Neural progenitor cell (in vitro differentiated cells): ENCODE measurements at regions not wholly inside any gene's neighbourhood (a gene's known extent, or its start where the extent isn't known, plus 50 kb on each side); places are given as distances from the start of the nearest gene placed in this dataset.

Source experiments
- EZH2 ChIP-seq: fragments of 200-600 bp; sonication (generic); IDR thresholded peaks from 2 replicates; pipeline ENCODE4 v1.6.1; 2017; ENCODE audit warnings: antibody characterized with exemption, mild to moderate bottlenecking, moderate library complexity
- EZH2phosphoT487 ChIP-seq: fragments of 200-600 bp; sonication (generic); IDR thresholded peaks from 2 replicates; pipeline ENCODE4 v1.6.1; 2017; ENCODE audit warnings: antibody characterized with exemption
- TF ChIP-seq, protein P1 (sequence below): fragments of 200-600 bp; sonication (generic); IDR thresholded peaks from 2 replicates; pipeline ENCODE4 v1.5.1; 2017; ENCODE audit warnings: antibody characterized with exemption, mild to moderate bottlenecking

DNA sequence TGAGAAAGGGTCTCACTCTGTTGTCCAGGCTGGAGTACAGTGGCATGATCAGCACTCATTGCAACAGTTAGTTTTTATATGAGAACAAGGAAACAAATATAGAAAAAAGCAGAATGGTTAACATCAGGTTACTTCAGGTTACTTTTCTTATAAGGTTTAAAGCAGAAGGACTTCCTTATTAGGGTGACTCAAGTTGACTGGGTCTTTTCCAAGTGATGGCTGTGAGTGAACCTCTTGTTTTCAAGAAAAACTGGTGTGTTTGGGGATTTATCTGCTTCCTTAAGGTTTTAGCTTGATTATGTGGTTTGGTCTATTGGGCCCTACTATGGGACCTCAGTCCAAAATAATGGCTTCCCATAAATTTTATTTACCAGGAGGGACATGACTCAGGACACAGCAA lies 99.2 kb downstream of the ARRDC3 start:
- TF ChIP-seq, protein P1, sequence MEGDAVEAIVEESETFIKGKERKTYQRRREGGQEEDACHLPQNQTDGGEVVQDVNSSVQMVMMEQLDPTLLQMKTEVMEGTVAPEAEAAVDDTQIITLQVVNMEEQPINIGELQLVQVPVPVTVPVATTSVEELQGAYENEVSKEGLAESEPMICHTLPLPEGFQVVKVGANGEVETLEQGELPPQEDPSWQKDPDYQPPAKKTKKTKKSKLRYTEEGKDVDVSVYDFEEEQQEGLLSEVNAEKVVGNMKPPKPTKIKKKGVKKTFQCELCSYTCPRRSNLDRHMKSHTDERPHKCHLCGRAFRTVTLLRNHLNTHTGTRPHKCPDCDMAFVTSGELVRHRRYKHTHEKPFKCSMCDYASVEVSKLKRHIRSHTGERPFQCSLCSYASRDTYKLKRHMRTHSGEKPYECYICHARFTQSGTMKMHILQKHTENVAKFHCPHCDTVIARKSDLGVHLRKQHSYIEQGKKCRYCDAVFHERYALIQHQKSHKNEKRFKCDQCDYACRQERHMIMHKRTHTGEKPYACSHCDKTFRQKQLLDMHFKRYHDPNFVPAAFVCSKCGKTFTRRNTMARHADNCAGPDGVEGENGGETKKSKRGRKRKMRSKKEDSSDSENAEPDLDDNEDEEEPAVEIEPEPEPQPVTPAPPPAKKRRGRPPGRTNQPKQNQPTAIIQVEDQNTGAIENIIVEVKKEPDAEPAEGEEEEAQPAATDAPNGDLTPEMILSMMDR, result no peak
- no peak for TF ChIP-seq EZH2
- no peak for TF ChIP-seq EZH2phosphoT487
